ENCODE measurements at regions not wholly inside any gene's neighbourhood (a gene's known extent, or its start where the extent isn't known, plus 50 kb on each side); places are given as distances from the start of the nearest gene placed in this dataset.

DNA sequence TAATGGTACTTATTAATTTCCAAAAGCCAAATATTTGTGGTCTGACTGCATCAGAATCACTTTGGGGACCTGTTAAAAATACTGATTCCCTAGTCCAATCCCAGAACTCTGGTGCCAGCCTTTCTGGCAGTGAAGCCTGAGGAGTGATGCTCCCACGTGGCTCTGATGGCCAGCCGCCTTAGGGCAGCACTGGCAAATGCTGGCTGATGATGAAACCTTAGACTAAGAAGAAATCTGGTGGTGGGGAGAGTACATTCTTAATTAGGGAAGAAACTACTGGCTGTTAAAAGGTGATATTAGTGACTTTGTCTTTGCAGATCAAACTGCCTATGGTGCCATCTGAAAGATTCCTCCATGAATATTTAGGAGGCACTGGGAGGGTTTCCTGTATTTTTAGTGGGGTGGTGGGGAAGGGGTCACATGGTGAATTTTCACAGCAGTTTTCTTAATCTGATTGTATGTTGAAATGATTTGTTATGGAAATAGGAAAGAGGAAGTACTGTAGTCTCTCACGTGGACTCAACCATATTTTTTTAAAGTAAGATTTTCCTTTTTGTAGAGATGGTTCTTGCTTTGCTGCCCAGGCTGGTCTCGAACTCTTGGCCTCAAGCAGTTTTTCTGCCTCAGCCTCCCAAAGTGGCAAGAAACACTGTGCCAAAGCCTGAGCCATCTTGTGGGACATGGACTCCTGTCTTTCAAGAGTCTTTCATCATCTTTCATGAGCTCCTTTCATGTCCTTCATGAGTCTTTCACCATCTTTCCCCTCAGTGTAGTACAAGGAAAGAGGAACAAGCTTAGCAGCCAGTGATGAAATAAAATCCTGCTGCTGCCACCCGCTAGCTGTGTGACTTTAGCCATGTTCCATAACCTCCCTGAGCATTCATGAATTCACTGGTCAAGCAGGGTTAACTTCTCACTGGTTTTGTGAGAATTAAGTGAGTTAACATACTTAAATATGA is 90.8 kb downstream of the ZNF330 start:
- 76 to 92% (median 77%) methylated on average over 1 to 5 of the region's 5 CpGs for WGBS, 4 donors
- intact Hi-C loops (cut with DNase I), result no loop called here
- H3K27me3 ChIP-seq, result no peaks in the 10 kb centered on the region
- ATAC-seq (peak in 2 of 4 donors; percentile 30 to 33), DNase-seq (no peak)
- peak overlapping the region in 1 of 12 donors; percentile 20 for H3K27ac ChIP-seq
- H3K4me1 ChIP-seq, result peaks cover 0 to 7% (median 0%) of the 10 kb centered on the region in 12 donors
- no peaks in the 10 kb centered on the region for H3K9me3 ChIP-seq
- H3K36me3 ChIP-seq, result no peaks in the 10 kb centered on the region
- TF ChIP-seq, protein P1, sequence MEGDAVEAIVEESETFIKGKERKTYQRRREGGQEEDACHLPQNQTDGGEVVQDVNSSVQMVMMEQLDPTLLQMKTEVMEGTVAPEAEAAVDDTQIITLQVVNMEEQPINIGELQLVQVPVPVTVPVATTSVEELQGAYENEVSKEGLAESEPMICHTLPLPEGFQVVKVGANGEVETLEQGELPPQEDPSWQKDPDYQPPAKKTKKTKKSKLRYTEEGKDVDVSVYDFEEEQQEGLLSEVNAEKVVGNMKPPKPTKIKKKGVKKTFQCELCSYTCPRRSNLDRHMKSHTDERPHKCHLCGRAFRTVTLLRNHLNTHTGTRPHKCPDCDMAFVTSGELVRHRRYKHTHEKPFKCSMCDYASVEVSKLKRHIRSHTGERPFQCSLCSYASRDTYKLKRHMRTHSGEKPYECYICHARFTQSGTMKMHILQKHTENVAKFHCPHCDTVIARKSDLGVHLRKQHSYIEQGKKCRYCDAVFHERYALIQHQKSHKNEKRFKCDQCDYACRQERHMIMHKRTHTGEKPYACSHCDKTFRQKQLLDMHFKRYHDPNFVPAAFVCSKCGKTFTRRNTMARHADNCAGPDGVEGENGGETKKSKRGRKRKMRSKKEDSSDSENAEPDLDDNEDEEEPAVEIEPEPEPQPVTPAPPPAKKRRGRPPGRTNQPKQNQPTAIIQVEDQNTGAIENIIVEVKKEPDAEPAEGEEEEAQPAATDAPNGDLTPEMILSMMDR (IDR thresholded peaks at IDR 0.05), result no peak
- TF ChIP-seq POLR2A (IDR thresholded peaks at IDR 0.05), result no peak
- no peak overlapping the region for H3K4me3 ChIP-seq

DNA sequence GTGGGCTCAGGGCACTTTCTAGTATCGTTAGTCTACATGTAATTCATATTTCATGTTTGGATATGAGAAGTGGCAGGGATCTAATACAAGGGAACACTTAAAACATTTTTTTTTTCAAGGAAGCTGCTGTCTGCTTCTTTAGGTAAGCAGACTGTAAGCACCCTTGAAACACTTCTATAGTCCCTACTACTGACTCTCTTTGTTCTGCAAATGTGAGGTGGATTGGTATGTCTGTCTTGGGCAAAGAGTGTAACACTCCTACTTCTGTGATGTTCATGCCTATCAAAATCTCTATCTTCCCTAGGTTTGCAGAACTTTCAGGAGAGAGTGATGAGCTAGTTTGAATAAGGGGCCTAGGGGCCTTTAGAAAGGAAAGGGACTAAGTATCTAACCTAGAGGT is 93.9 kb downstream of the ZNF330 start:
- no peak overlapping the region for H3K4me3 ChIP-seq
- TF ChIP-seq, protein P1 (IDR thresholded peaks at IDR 0.05), result no peak
- TF ChIP-seq POLR2A (IDR thresholded peaks at IDR 0.05), result no peak
- no peak overlapping the region for H3K27ac ChIP-seq
- DNase-seq, result no peak
- intact Hi-C loops (cut with DNase I), result no loop called here
- no peaks in the 10 kb centered on the region for H3K36me3 ChIP-seq
- no peak for ATAC-seq
- H3K4me1 ChIP-seq, result peaks cover 0 to 7% (median 0%) of the 10 kb centered on the region in 12 donors
- no peaks in the 10 kb centered on the region for H3K9me3 ChIP-seq
- no peaks in the 10 kb centered on the region for H3K27me3 ChIP-seq
- 95 to 97% (median 95%) methylated on average over 1 of the region's 1 CpG for WGBS, 4 donors

DNA sequence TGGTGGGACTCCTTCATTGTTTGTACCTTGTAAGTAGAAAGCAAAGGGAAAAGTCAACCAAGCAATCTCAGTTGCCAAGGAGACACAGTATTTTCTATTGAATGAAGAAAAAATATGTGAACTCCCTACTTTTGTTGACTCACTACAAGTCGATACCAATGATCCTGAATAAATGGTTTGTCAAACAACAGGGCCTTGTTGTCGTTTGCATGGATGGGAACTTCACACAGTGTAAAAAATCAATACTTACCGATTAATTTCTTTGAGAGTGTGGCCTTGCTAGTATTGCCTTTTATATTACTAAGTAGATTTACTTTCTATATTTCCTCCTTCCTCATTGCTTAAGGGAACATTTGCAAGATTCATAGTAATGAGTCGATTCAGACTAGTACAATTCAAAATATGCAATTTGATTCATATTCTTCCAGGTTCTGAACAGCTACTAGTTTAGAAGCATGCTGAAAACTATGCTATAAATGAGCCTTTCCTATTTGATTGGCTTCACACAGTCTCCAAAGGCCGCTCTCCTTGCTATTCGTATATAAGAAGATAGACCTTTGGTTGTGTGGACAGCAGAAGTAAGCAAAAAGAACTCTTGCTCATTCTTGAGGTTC is 108.0 kb downstream of the ZNF330 start:
- Histone ChIP-seq H3K27me3 (no peaks in the 10 kb centered on the region), H3K27ac (peak overlapping the region in 1 of 12 donors; percentile 68), H3K9me3 (no peaks in the 10 kb centered on the region), H3K4me1 (peaks cover 0 to 16% (median 0%) of the 10 kb centered on the region in 12 donors), H3K36me3 (no peaks in the 10 kb centered on the region), H3K4me3 (no peak overlapping the region)
- no peak for TF ChIP-seq POLR2A (IDR thresholded peaks at IDR 0.05)
- TF ChIP-seq, protein P1 (IDR thresholded peaks at IDR 0.05), result no peak
- DNase-seq, result no peak
- no peak for ATAC-seq
- WGBS, 4 donors, result 89 to 95% (median 91%) methylated on average over 6 of the region's 6 CpGs
- intact Hi-C loops (cut with DNase I), result no loop called here

DNA sequence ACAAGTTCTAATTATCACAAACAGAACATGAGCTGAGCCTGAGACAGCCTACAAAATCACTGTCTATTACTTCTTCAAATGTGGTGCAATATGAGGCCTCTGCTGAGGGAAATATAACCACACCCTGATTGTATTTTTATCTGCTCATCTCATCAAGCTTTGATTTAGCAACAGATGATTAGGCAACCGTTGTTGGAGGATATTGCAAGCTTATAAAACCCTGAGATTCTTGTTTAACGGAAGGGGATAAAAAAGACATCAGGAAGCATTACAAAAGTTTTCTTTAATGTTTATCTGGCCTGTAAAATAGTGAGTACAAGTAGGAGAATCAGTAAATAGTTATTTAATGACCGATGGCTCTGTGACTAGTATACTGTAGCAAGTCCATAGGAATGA is 108.5 kb downstream of the ZNF330 start:
- intact Hi-C loops (cut with DNase I), result no loop called here
- DNase-seq (no peak), ATAC-seq (peak in 1 of 4 donors; percentile 65)
- H3K4me3 ChIP-seq, result no peak overlapping the region
- no peaks in the 10 kb centered on the region for H3K27me3 ChIP-seq
- 62 to 73% (median 64%) methylated on average over 3 of the region's 3 CpGs for WGBS, 4 donors
- H3K4me1 ChIP-seq, result peaks cover 0 to 22% (median 0%) of the 10 kb centered on the region in 12 donors
- no peaks in the 10 kb centered on the region for H3K9me3 ChIP-seq
- peak overlapping the region in 1 of 12 donors; percentile 68 for H3K27ac ChIP-seq
- TF ChIP-seq, protein P1 (IDR thresholded peaks at IDR 0.05), result no peak
- no peak for TF ChIP-seq POLR2A (IDR thresholded peaks at IDR 0.05)
- no peaks in the 10 kb centered on the region for H3K36me3 ChIP-seq
